HG03095 (cell line): ENCODE measurements at regions not wholly inside any gene's neighbourhood (a gene's known extent, or its start where the extent isn't known, plus 50 kb on each side); places are given as distances from the start of the nearest gene placed in this dataset.
"Not testable (repeated sequence)": the region's sequence is repeated elsewhere in the genome, so short reads cannot be mapped to it uniquely, and the experiment has no call there.

ENCODE experiments used
- ATAC-seq: cut with Tn5 transposase; IDR thresholded peaks from one replicate; pipeline ENCODE4 v1.9.1; 2021; ENCODE audit warnings: moderate library complexity; ENCODE audit not compliant: unreplicated experiment

DNA sequence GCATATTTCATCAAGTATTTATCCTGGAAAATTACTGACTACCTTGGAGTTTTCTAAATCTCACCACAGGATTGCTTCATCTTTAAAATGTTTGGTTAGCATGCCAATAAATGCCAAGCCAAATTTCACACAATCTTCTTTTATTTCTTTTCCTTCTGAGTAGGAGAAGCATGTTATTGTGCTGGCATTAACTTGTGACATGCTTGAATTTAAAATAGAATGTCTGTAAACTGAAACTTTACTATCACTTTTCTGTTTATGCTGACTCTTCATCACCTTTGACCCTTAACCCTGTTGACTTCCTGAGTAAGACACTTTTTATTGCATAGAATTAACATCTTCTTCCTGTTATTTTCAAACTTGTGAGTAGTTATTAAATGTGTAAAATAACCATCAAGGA lies 56.2 kb upstream of the LRRTM4 start:
- ATAC-seq = no peak

DNA sequence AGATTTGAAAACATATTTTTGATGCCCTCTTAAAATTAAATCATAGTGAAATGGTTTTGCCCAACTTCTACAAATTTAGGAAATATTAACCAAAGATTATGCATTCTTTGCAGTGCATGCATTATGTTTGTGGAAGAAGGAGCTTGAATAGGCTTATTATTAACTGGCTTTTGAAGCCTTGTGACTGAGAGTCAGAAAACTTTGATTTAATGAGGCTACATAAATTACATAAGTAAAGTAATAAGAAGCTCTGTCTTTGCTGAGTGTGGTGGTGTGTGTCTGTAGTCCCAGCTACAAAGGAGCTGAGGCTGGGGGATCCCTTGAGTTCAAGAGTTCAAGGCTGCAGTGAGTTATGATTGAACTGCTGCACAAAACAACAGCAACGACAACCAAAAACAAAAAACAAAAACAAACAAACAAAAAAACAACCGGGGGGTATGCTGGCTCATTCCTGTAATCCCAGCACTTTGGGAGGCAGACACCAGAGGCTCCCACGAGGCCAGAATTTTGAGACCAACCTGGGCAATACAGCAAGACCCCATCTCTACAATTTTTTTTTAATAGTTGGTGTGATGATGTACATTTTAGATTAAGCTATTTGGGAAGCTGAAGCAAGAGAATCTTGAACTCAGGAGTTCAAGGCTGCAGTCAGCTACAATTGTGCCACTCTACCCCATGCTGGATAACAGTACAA lies 57.0 kb upstream of the LRRTM4 start:
- no peak for ATAC-seq

DNA sequence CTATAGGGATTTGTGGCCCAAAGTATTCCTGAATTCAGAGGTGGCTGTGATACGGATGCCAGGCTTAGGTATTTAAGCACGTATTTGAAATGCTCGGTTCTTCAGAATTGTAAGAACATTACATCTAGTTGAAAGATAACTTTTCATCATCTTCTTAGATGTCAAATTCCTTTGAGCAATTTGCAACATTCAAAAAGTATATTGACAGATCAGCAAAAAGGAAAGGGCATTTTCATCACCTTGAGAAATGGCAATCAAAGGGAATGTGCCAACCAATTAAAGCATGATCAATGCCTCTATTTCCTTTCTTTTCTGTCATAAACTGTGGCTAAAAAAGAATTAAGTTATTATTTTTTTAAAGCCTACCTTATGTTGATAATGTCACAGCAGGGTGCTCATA lies 66.3 kb upstream of the LRRTM4 start:
- ATAC-seq = no peak

GRCh38 chr2:77590298-77590917 lies 68.2 kb upstream of the LRRTM4 start:
- no peak for ATAC-seq

DNA sequence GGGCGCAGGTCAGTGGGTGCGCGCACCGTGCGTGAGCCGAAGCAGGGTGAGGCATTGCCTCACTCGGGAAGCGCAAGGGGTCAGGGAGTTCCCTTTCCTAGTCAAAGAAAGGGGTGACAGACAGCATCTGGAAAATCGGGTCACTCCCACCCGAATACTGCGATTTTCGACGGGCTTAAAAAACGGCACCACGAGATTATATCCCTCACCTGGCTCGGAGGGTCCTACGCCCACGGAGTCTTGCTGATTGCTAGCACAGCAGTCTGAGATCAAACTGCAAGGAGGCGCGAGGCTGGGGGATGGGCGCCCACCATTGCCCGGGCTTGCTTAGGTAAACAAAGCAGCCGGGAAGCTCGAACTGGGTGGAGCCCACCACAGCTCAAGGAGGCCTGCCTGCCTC lies 70.8 kb upstream of the LRRTM4 start:
- not testable (repeated sequence) for ATAC-seq

DNA sequence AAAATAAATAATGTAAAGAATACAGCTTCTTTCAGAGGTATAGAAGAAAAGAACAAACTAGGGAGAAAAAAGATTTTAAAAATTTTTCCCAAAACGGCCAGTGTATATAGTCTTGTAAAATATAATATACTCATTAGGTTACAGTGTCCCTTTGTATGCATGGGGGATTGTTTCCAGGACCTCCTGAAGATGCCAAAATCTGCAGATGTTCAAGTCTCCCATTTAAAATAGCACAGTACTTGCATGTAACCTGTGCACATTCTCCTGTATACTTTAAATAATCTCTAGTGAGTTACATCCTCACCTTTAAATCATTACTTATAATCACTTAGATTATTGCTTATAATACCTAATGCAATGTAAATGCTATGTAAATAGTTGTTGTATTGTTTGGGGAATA lies 80.6 kb upstream of the LRRTM4 start:
- no peak for ATAC-seq

- no peak for ATAC-seq
Observed at GRCh38 chr2:77604953-77605929, 83.1 kb upstream of the LRRTM4 start.

GRCh38 chr2:77608510-77608909 lies 86.3 kb upstream of the LRRTM4 start:
- no peak for ATAC-seq

DNA sequence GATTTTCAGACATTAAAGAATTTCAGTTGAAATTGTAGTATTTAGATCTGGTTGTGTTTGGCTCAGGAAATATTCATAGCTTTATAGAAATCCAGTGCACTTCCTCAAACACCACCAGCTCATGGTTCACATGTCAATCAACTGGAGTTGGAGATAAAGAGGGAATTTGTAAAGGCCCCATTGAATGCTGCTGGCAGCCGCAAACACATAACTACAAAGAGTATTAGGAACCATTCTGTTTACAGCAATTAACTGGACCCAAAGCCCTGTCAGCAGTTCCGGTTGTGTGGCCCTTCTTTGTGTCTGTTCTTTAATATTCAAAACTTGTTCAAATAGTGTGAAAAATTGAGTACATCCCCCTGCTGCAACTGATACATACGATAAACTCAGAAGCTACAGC lies 107.4 kb upstream of the LRRTM4 start:
- ATAC-seq = no peak

DNA sequence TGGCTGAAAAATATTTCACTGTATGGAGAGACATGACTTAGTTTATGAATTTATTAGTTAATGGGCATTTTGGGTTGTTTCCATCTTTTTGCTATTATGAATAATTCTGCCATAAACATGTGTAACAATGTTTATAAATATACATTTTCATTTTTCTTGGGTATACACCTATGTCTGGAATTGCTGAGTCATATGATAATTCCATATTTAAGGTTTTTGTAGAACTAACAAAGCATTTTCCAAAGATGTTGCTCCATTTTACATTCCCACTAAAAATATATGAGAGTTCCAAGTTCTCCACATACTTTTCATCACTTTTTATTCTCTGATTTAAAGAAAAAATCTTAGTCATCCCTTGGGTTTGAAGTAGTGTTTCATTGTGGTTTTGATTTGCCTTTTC lies 108.8 kb upstream of the LRRTM4 start:
- no peak for ATAC-seq

DNA sequence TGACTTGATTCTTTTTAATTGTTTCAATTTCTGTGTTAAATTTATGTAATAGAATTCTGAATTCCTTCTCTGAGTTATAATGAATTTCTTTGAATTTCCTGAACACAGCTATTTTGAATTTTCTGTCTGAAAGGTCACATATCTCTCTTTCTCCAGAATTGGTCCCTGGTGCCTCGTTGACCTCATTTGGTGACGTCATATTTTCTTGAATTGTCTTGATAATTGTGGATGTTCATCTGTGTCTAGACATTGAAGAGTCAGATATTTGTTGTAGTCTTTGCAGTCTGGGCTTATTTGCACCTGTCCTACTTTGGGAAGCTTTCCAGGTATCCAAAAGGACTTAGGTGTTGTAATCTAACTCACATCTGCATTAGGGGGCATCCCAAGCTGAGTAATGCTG lies 111.4 kb upstream of the LRRTM4 start:
- no peak for ATAC-seq

- no peak for ATAC-seq
Observed at GRCh38 chr2:77640924-77641323, 118.7 kb upstream of the LRRTM4 start.

GRCh38 chr2:77642339-77642738 lies 120.2 kb upstream of the LRRTM4 start:
- ATAC-seq = no peak

- ATAC-seq = no peak
Observed at GRCh38 chr2:77649856-77650255, 127.7 kb upstream of the LRRTM4 start.

DNA sequence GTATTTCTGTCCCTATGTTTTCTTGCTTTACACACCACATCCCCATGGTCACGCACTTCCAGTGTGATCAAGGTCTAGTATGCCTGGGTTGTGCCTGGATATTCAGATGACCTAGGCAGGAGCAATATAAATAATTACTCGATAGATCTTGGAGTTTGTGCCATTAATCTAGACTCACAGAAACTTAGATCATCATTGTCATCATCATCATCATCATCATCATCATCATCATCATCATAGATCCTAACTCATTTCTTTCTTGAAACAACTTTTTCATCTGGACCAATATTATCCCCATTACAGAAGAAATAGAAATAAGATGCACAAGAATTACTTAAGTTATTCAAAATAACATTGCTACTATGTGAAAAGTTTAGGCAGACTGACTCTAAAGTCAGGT lies 130.3 kb upstream of the LRRTM4 start:
- no peak for ATAC-seq

- no peak for ATAC-seq
Observed at GRCh38 chr2:77664491-77664890, 142.3 kb upstream of the LRRTM4 start.

DNA sequence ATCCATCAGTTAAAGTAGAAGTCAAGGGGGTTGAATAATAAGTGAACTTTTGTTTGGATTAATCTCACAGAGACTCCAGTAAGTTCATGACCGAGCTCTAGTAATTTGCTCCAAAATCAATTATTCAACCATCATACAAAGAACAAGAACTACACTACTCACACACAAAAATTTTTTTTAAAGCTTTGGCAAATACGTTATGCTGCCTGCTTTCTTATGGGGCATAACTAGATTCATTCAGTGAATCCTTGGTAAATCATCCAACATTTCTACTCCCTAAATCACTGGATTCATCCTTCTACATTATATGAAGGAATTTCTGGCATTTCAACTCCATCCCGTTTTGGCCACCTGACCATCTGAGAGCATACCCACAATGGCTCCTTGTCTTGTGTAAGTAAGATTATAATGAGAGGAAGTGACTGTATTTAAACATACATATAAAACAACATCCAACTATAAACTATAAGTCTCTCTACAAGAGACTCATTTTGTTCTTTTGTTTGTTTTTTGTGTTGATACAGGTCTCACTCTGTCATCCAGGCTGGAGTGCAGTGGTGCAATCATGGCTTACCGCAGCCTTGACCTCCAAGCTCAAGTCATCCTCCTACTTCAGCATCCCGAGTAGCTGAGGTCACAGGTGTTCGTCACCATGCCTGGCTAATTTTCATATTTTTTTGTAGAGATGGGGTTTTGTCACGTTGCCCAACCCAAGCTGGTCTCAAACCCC lies 144.2 kb upstream of the LRRTM4 start:
- no peak for ATAC-seq

GRCh38 chr2:77684543-77685319 lies 162.6 kb upstream of the LRRTM4 start:
- not testable (repeated sequence) for ATAC-seq

- no peak for ATAC-seq
Observed at GRCh38 chr2:77712601-77713000, 190.4 kb upstream of the LRRTM4 start.

DNA sequence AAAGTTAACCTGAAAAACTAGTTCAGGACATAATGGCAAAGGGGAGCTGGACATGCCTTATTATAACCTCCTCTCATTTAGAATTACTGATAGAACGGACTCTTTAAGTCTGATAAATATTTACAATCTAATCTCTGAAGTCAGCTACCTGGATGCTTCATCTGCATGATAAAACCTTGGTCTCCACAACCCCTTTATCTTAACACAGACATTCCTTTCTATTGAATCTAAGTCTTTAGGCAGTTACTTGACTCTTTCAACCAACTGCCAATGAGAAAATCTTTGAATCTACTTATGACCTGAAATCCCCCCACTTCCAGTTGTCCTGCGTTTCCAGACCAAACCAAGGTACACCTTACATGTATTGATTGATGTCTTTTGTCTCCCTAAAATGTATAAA lies 191.2 kb upstream of the LRRTM4 start:
- no peak for ATAC-seq
